ENCODE measurements at regions not wholly inside any gene's neighbourhood (a gene's known extent, or its start where the extent isn't known, plus 50 kb on each side); places are given as distances from the start of the nearest gene placed in this dataset.

DNA sequence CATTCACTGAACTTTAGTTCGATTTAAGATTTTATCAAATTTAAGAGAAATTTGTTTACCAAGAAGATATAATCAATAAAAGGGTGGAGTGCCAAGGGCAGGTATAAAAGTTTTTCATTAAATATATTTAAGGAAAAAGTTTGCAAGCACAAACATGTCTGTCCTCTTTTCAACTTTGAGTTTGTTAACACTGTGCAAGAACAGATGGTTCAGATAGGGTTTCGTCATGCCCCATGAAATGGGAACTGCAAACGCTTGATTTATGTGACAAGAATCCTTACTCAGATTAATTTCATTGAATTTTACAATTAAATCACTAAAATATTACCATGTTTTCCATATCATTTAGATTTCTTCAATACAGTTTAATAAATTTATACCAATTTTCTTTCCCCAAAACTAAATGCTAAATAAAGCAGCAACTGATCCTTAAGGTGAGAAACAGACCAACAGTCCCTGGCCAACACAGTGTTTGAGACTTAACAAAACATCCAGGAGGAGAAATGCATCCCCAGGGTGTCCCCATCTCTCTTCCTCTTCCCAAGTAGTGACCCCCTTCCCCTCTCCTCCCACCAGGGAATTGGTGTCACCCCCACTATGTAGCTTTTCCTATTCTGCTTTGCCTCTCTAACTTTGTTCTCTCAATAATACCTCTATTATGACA is 292.9 kb downstream of the LTN1 start:
- Mint-ChIP-seq H3K4me1 (peaks cover 0 to 1% (median 0%) of the 10 kb centered on the region in 7 donors), H3K36me3 (peaks cover 0 to 35% (median 18%) of the 10 kb centered on the region in 5 donors), H3K9me3 (peaks cover 0 to 29% (median 12%) of the 10 kb centered on the region in 11 donors), H3K27me3 (no peaks in the 10 kb centered on the region), H3K4me3 (no peak overlapping the region), H3K27ac (no peak overlapping the region)
- no peaks in the 10 kb centered on the region for H3K4me1 ChIP-seq (ENCODE audit: control insufficient read depth in 2 of 2, insufficient read depth in 2 of 2, low read length in 2 of 2)
- no peak overlapping the region for H3K27ac ChIP-seq (ENCODE audit: low read depth, low read length)
- intact Hi-C loops (cut with micrococcal nuclease), result no loop called here
- H3K36me3 ChIP-seq (ENCODE audit: control insufficient read depth in 2 of 3, insufficient read depth in 3 of 3, low read length in 3 of 3), result no peaks in the 10 kb centered on the region
- no peak overlapping the region for H3K4me3 ChIP-seq (ENCODE audit: low read length)
- ATAC-seq (no peak), DNase-seq (no peak)
- H3K9me3 ChIP-seq (ENCODE audit: control insufficient read depth in 2 of 3, low read length in 3 of 3), result no peaks in the 10 kb centered on the region
- ChIA-PET CTCF (interaction anchor here (1.1 kb wide), 1 partner anchor 45 kb away, joined by 3 read pairs; no protein-coding TSS in a partner anchor), POLR2A (no interaction called here)
- no peaks in the 10 kb centered on the region for H3K27me3 ChIP-seq (ENCODE audit: control insufficient read depth in 2 of 2, insufficient read depth in 2 of 2, low read length in 2 of 2)

DNA sequence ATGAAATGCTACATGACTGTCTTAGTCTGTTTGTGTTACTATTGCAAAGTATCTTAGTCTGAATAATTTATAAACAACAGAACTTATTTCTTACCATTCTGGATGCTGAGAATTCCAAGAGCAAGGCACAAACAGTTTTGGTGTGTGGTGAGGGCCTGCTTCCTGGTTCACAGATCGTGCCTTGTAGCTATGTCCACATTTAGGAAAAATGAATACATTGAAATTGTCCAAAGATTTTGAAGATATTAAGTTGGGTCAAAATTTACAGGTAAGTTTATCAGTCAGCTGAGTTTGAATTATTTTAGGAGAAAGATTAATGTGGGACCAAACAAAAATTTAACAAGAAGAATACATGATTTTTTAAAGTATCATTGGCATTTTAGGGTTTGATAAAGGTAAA is 293.5 kb downstream of the LTN1 start:
- POLR2A ChIA-PET, result no interaction called here
- H3K27ac ChIP-seq (ENCODE audit: low read depth, low read length), result no peak overlapping the region
- Mint-ChIP-seq H3K27me3 (no peaks in the 10 kb centered on the region), H3K27ac (no peak overlapping the region), H3K4me1 (peaks cover 0 to 3% (median 0%) of the 10 kb centered on the region in 7 donors), H3K9me3 (peaks cover 0 to 29% (median 12%) of the 10 kb centered on the region in 11 donors), H3K36me3 (peaks cover 0 to 35% (median 21%) of the 10 kb centered on the region in 5 donors), H3K4me3 (no peak overlapping the region)
- ATAC-seq, result no peak
- no peak for DNase-seq
- CTCF ChIA-PET, result no interaction called here
- H3K4me1 ChIP-seq (ENCODE audit: control insufficient read depth in 2 of 2, insufficient read depth in 2 of 2, low read length in 2 of 2), result no peaks in the 10 kb centered on the region
- intact Hi-C loops (cut with micrococcal nuclease), result no loop called here
- H3K4me3 ChIP-seq (ENCODE audit: low read length), result no peak overlapping the region
- no peaks in the 10 kb centered on the region for H3K9me3 ChIP-seq (ENCODE audit: control insufficient read depth in 2 of 3, low read length in 3 of 3)
- H3K36me3 ChIP-seq (ENCODE audit: control insufficient read depth in 2 of 3, insufficient read depth in 3 of 3, low read length in 3 of 3), result no peaks in the 10 kb centered on the region
- no peaks in the 10 kb centered on the region for H3K27me3 ChIP-seq (ENCODE audit: control insufficient read depth in 2 of 2, insufficient read depth in 2 of 2, low read length in 2 of 2)

DNA sequence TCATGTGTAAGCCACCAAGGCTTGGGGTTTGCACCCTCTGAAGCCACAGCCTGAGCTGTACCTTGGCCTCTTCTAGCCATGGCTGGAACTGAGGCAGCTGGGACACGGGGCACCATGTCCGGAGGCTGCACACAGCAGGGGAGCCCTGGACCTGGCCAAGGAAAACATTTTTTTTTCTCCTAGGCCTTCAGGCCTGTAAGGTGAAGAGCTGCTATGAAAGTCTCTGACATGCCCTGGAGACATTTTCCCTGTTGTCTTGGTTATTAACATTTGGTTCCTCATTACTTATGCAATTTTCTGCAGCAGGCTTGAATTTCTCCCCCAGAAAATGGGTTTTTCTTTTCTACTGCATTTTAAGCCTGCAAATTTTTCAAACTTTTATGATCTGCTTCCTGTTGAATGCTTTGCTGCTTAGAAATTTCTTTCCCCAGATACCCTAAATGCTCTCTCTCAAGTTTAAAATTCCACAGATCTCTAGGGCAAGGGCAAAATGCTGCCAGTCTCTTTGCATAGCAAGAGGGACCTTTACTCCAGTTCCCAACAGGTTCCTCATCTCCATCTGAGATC is 295.8 kb downstream of the LTN1 start:
- Mint-ChIP-seq H3K4me1 (peaks cover 0 to 1% (median 0%) of the 10 kb centered on the region in 7 donors), H3K36me3 (peaks cover 0 to 25% (median 14%) of the 10 kb centered on the region in 5 donors), H3K9me3 (peaks cover 0 to 8% (median 0%) of the 10 kb centered on the region in 11 donors), H3K27ac (no peak overlapping the region), H3K4me3 (no peak overlapping the region), H3K27me3 (no peaks in the 10 kb centered on the region)
- Histone ChIP-seq H3K36me3 (ENCODE audit: control insufficient read depth in 2 of 3, insufficient read depth in 3 of 3, low read length in 3 of 3) (no peaks in the 10 kb centered on the region), H3K4me1 (ENCODE audit: control insufficient read depth in 2 of 2, insufficient read depth in 2 of 2, low read length in 2 of 2) (no peaks in the 10 kb centered on the region), H3K27me3 (ENCODE audit: control insufficient read depth in 2 of 2, insufficient read depth in 2 of 2, low read length in 2 of 2) (no peaks in the 10 kb centered on the region), H3K27ac (ENCODE audit: low read depth, low read length) (no peak overlapping the region), H3K4me3 (ENCODE audit: low read length) (no peak overlapping the region), H3K9me3 (ENCODE audit: control insufficient read depth in 2 of 3, low read length in 3 of 3) (no peaks in the 10 kb centered on the region)
- ATAC-seq (no peak), DNase-seq (no peak)
- ChIA-PET CTCF (no interaction called here), POLR2A (no interaction called here)
- intact Hi-C loops (cut with micrococcal nuclease), result no loop called here

DNA sequence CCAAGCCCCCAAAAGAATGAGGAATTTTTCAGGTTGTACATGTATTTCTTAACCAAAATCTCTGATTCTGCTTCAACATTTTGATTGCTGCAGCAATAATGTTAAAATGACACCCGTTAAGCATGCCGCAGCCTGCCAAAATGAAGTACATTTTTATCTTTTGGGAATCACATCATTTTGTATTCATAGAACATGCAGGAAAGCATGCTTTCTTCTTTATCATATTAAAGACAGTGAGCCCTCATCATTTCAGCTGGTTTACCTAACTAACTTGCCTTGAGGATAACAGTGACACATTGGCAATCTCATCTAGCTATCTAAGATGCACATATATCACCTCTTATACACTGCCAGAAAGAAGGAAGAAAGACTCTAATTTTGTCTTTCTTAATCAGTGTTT is 299.2 kb downstream of the LTN1 start:
- H3K36me3 Mint-ChIP-seq, result peaks cover 0 to 20% (median 14%) of the 10 kb centered on the region in 5 donors
- DNase-seq (no peak), ATAC-seq (no peak)
- ChIA-PET CTCF (no interaction called here), POLR2A (no interaction called here)
- peaks cover 0 to 9% (median 0%) of the 10 kb centered on the region in 11 donors for H3K9me3 Mint-ChIP-seq
- Histone ChIP-seq H3K36me3 (ENCODE audit: control insufficient read depth in 2 of 3, insufficient read depth in 3 of 3, low read length in 3 of 3) (no peaks in the 10 kb centered on the region), H3K4me3 (ENCODE audit: low read length) (no peak overlapping the region), H3K9me3 (ENCODE audit: control insufficient read depth in 2 of 3, low read length in 3 of 3) (no peaks in the 10 kb centered on the region), H3K27ac (ENCODE audit: low read depth, low read length) (no peak overlapping the region), H3K27me3 (ENCODE audit: control insufficient read depth in 2 of 2, insufficient read depth in 2 of 2, low read length in 2 of 2) (no peaks in the 10 kb centered on the region), H3K4me1 (ENCODE audit: control insufficient read depth in 2 of 2, insufficient read depth in 2 of 2, low read length in 2 of 2) (no peaks in the 10 kb centered on the region)
- H3K27me3 Mint-ChIP-seq, result no peaks in the 10 kb centered on the region
- peaks cover 0 to 1% (median 0%) of the 10 kb centered on the region in 7 donors for H3K4me1 Mint-ChIP-seq
- H3K27ac Mint-ChIP-seq, result no peak overlapping the region
- H3K4me3 Mint-ChIP-seq, result no peak overlapping the region
- intact Hi-C loops (cut with micrococcal nuclease), result no loop called here

DNA sequence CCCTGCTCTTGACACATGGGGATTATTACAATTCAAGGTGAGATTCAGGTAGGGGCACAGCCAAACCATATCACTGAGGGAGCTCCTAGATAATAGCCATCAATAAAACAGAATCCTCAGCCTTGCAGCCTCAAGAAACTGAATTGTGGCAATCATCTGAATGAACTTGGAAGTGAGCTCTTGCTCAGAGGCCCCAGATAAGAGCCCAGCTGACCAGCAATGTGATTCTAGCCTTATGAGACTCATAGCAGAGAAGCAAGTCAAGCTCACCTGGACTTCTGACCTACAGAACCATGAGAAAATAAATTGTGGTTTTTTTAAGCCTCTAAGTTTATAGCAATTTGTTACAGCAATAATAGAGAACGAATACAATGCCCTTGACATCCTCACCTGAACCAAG is 302.5 kb downstream of the LTN1 start:
- intact Hi-C loops (cut with micrococcal nuclease), result no loop called here
- H3K4me1 Mint-ChIP-seq, result peaks cover 0 to 4% (median 0%) of the 10 kb centered on the region in 7 donors
- no peak overlapping the region for H3K27ac Mint-ChIP-seq
- Histone ChIP-seq H3K4me3 (ENCODE audit: low read length) (no peak overlapping the region), H3K36me3 (ENCODE audit: control insufficient read depth in 2 of 3, insufficient read depth in 3 of 3, low read length in 3 of 3) (no peaks in the 10 kb centered on the region), H3K9me3 (ENCODE audit: control insufficient read depth in 2 of 3, low read length in 3 of 3) (no peaks in the 10 kb centered on the region), H3K27ac (ENCODE audit: low read depth, low read length) (no peak overlapping the region), H3K4me1 (ENCODE audit: control insufficient read depth in 2 of 2, insufficient read depth in 2 of 2, low read length in 2 of 2) (no peaks in the 10 kb centered on the region), H3K27me3 (ENCODE audit: control insufficient read depth in 2 of 2, insufficient read depth in 2 of 2, low read length in 2 of 2) (no peaks in the 10 kb centered on the region)
- DNase-seq (no peak), ATAC-seq (no peak)
- no peaks in the 10 kb centered on the region for H3K27me3 Mint-ChIP-seq
- CTCF ChIA-PET, result interaction anchor here (0.6 kb wide), 1 partner anchor 56 kb away, joined by 3 read pairs; no protein-coding TSS in a partner anchor
- peaks cover 0 to 4% (median 0%) of the 10 kb centered on the region in 11 donors for H3K9me3 Mint-ChIP-seq
- H3K36me3 Mint-ChIP-seq, result peaks cover 0 to 14% (median 1%) of the 10 kb centered on the region in 5 donors
- no peak overlapping the region for H3K4me3 Mint-ChIP-seq
- POLR2A ChIA-PET, result no interaction called here

DNA sequence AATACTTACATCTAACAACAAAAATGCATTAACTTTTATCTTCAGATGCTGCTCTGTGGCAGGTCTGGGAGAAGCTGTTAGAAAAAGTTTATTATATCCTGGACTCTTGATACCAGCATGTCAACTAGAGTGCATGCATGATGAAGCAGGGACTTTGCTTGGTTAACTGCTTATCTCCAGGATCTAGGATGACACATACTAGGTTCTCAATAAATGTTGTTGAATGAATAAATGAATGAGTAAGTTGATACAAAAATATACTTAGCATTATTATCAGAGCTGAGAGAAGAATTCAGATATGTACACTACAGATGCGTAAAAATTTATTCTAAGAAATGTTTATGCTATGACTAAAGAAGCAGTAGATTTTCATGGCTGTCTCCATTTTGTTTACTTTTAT is 304.3 kb downstream of the LTN1 start:
- intact Hi-C loops (cut with micrococcal nuclease), result no loop called here
- H3K27ac Mint-ChIP-seq, result no peak overlapping the region
- Histone ChIP-seq H3K4me3 (ENCODE audit: low read length) (no peak overlapping the region), H3K4me1 (ENCODE audit: control insufficient read depth in 2 of 2, insufficient read depth in 2 of 2, low read length in 2 of 2) (no peaks in the 10 kb centered on the region), H3K36me3 (ENCODE audit: control insufficient read depth in 2 of 3, insufficient read depth in 3 of 3, low read length in 3 of 3) (no peaks in the 10 kb centered on the region), H3K9me3 (ENCODE audit: control insufficient read depth in 2 of 3, low read length in 3 of 3) (no peaks in the 10 kb centered on the region), H3K27me3 (ENCODE audit: control insufficient read depth in 2 of 2, insufficient read depth in 2 of 2, low read length in 2 of 2) (no peaks in the 10 kb centered on the region), H3K27ac (ENCODE audit: low read depth, low read length) (no peak overlapping the region)
- POLR2A ChIA-PET, result no interaction called here
- H3K27me3 Mint-ChIP-seq, result no peaks in the 10 kb centered on the region
- CTCF ChIA-PET, result no interaction called here
- H3K9me3 Mint-ChIP-seq, result peaks cover 0 to 4% (median 0%) of the 10 kb centered on the region in 11 donors
- H3K4me3 Mint-ChIP-seq, result no peak overlapping the region
- peaks cover 0 to 5% (median 0%) of the 10 kb centered on the region in 7 donors for H3K4me1 Mint-ChIP-seq
- peaks cover 0 to 13% (median 4%) of the 10 kb centered on the region in 5 donors for H3K36me3 Mint-ChIP-seq
- no peak for DNase-seq
- no peak for ATAC-seq

DNA sequence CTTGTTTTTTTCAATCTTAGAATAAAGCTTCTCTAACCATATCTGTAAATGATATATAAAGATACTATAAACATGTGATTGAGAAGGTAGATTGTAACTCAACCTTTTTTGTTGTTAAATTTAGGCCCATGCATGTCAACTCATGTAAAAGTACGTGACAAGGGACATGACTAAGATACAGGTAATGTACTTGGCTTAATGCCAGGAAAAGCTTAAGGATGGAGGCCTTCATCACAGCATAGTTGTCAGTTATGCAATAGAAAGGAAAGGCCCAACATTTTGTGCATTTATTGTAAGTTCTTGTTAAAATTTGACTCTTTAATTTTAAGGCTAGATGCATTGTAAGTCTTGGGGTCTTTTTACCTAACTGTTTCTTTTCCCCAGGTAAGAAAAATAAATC is 305.1 kb downstream of the LTN1 start:
- H3K27ac Mint-ChIP-seq, result no peak overlapping the region
- peaks cover 0 to 5% (median 0%) of the 10 kb centered on the region in 7 donors for H3K4me1 Mint-ChIP-seq
- POLR2A ChIA-PET, result no interaction called here

More for the DNA sequence above, 305.1 kb downstream of the LTN1 start:
- intact Hi-C loops (cut with micrococcal nuclease), result no loop called here
- H3K4me3 Mint-ChIP-seq, result no peak overlapping the region
- no peaks in the 10 kb centered on the region for H3K9me3 ChIP-seq (ENCODE audit: control insufficient read depth in 2 of 3, low read length in 3 of 3)
- no peaks in the 10 kb centered on the region for H3K36me3 ChIP-seq (ENCODE audit: control insufficient read depth in 2 of 3, insufficient read depth in 3 of 3, low read length in 3 of 3)
- H3K9me3 Mint-ChIP-seq, result peaks cover 0 to 4% (median 0%) of the 10 kb centered on the region in 11 donors
- CTCF ChIA-PET, result no interaction called here
- ATAC-seq (no peak), DNase-seq (no peak)
- no peaks in the 10 kb centered on the region for H3K27me3 Mint-ChIP-seq
- H3K27me3 ChIP-seq (ENCODE audit: control insufficient read depth in 2 of 2, insufficient read depth in 2 of 2, low read length in 2 of 2), result no peaks in the 10 kb centered on the region
- H3K4me1 ChIP-seq (ENCODE audit: control insufficient read depth in 2 of 2, insufficient read depth in 2 of 2, low read length in 2 of 2), result no peaks in the 10 kb centered on the region
- peaks cover 0 to 17% (median 4%) of the 10 kb centered on the region in 5 donors for H3K36me3 Mint-ChIP-seq
- H3K4me3 ChIP-seq (ENCODE audit: low read length), result no peak overlapping the region
- H3K27ac ChIP-seq (ENCODE audit: low read depth, low read length), result no peak overlapping the region
